ENCODE measurements at regions not wholly inside any gene's neighbourhood (a gene's known extent, or its start where the extent isn't known, plus 50 kb on each side); places are given as distances from the start of the nearest gene placed in this dataset.

DNA sequence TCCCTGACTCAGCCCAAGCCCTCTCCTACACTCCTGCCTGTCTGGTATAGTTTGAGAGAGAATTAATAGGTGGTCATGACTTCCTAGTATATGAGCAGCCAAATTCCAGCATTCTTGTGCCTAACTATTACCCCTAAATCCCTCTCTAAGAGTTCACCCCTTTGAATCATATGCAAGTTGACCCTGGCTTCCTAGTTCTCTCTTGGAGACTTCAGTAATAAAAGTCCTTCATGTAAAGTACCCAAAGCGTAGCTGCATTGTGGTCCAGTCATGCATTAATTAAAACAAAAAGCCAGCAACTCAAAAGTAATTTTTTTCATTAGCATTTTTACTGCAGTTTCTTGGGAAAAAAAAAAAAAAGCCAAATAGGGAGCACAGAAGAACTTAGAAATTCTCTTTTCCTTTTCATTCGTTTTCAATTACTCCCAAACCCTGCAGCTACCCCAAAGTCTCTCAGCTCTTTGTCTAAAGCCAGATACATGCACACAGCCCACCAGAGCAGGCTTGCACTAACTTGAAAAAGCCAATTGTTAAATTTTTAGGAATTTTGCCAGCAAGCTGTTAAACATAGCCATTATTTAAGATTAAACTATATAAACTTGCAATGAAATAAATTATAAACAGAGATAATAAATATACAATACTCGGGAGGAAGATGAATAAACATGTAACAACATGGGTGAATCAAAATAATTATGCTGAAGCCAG, 50.1 kb upstream of the STT3B start:
- TF ChIP-seq, protein P1, sequence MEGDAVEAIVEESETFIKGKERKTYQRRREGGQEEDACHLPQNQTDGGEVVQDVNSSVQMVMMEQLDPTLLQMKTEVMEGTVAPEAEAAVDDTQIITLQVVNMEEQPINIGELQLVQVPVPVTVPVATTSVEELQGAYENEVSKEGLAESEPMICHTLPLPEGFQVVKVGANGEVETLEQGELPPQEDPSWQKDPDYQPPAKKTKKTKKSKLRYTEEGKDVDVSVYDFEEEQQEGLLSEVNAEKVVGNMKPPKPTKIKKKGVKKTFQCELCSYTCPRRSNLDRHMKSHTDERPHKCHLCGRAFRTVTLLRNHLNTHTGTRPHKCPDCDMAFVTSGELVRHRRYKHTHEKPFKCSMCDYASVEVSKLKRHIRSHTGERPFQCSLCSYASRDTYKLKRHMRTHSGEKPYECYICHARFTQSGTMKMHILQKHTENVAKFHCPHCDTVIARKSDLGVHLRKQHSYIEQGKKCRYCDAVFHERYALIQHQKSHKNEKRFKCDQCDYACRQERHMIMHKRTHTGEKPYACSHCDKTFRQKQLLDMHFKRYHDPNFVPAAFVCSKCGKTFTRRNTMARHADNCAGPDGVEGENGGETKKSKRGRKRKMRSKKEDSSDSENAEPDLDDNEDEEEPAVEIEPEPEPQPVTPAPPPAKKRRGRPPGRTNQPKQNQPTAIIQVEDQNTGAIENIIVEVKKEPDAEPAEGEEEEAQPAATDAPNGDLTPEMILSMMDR (IDR thresholded peaks at IDR 0.05), result no peak
- TF ChIP-seq POLR2A (IDR thresholded peaks at IDR 0.05) (no peak), EP300 (IDR thresholded peaks at IDR 0.05) (no peak)
